Fibroblast of lung (primary cell): ENCODE measurements at regions not wholly inside any gene's neighbourhood (a gene's known extent, or its start where the extent isn't known, plus 50 kb on each side); places are given as distances from the start of the nearest gene placed in this dataset.
A peak's percentile ranks its signal among the peaks of the same experiment; 100 is the strongest.

Experiments
- DNase-seq, 2 donors: peaks; one replicate each; pipeline versions ENCODE4 v3.0.0 to v3.0.0-alpha.2; 2010; ENCODE audit warnings: low read depth in 2 of 2
- H2AFZ ChIP-seq: 2 replicates; pipeline ENCODE4 v1.5.1; 2012; ENCODE audit warnings: low read length, control low read depth, inconsistent platforms
- H3K27ac ChIP-seq: 2 replicates; pipeline ENCODE4 v1.5.1; 2011; ENCODE audit warnings: low read length, control low read depth; ENCODE audit not compliant: insufficient read depth
- H3K27me3 ChIP-seq: 2 replicates; pipeline ENCODE4 v1.5.1; 2011; ENCODE audit warnings: mild to moderate bottlenecking, low read length; ENCODE audit not compliant: control insufficient read depth, insufficient read depth
- H3K36me3 ChIP-seq: 2 replicates; pipeline ENCODE4 v1.5.1; 2011; ENCODE audit warnings: low read length; ENCODE audit not compliant: control insufficient read depth, insufficient read depth
- H3K4me1 ChIP-seq: 2 replicates; pipeline ENCODE4 v1.5.1; 2011; ENCODE audit warnings: low read length; ENCODE audit not compliant: control insufficient read depth, insufficient read depth; ENCODE audit errors: extremely low read depth
- H3K4me2 ChIP-seq: 2 replicates; pipeline ENCODE4 v1.5.1; 2011; ENCODE audit warnings: low read length, control low read depth; ENCODE audit not compliant: insufficient read depth; ENCODE audit errors: extremely low read depth
- H3K4me3 ChIP-seq, 4 experiments: fragments of 200-600 bp in 1 of 4; sonication (generic) in 1 of 4; replicated peaks in 1 of 4; 2 replicates each; pipeline ENCODE4 v1.5.1; 2011 to 2016; ENCODE audit warnings: low read length in 4 of 4, low read depth in 3 of 4, mild to moderate bottlenecking in 3 of 4, control low read depth in 2 of 4, inconsistent platforms in 1 of 4, mixed read lengths in 1 of 4; ENCODE audit not compliant: insufficient read depth in 1 of 4; ENCODE audit errors: control extremely low read depth in 1 of 4
- H3K79me2 ChIP-seq: 2 replicates; pipeline ENCODE4 v1.5.1; 2012; ENCODE audit warnings: mild to moderate bottlenecking, low read length, inconsistent platforms; ENCODE audit not compliant: control insufficient read depth, insufficient read depth
- H3K9ac ChIP-seq: 2 replicates; pipeline ENCODE4 v1.5.1; 2011; ENCODE audit warnings: mild to moderate bottlenecking, low read length, control low read depth; ENCODE audit not compliant: insufficient read depth
- H3K9me3 ChIP-seq: 2 replicates; pipeline ENCODE4 v1.5.1; 2012; ENCODE audit warnings: low read depth, low read length; ENCODE audit not compliant: control insufficient read depth, insufficient read depth
- H4K20me1 ChIP-seq: 2 replicates; pipeline ENCODE4 v1.5.1; 2011; ENCODE audit warnings: low read length; ENCODE audit not compliant: control insufficient read depth, insufficient read depth; ENCODE audit errors: extremely low read depth
- EZH2 ChIP-seq: IDR thresholded peaks from 2 replicates; pipeline ENCODE4 v1.5.1; 2012; ENCODE audit warnings: low read length, control low read depth, mild to moderate bottlenecking; ENCODE audit errors: missing control alignments
- TF ChIP-seq, protein P1 (sequence below), 2 donors: IDR thresholded peaks in 1 of 2; conservative IDR thresholded peaks in 1 of 2; 1 replicate in 1 of 2; 2 replicates in 1 of 2; pipeline ENCODE4 v1.5.1; 2011 to 2012; ENCODE audit warnings: low read length in 2 of 2, control low read depth in 1 of 2, inconsistent platforms in 1 of 2, low read depth in 1 of 2, mild to moderate bottlenecking in 1 of 2

DNA sequence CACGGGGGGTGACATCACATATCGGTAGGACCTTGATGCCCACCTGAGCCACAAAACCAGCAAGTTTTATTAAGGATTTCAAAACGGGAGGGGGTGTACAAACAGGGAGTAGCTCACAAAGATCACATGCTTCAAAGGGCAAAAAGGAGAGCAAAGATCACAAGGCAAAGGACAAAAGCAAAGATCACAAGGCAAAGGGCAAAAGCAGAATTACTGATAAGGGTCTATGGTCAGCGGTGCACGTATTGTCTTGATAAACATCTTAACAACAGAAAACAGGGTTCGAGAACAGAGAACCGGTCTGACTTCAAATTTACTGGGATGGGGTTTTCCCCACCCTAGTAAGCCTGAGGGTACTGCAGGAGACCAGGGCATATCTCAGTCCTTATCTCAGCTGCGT is 143.5 kb upstream of the LPP start:
- Histone ChIP-seq H4K20me1 (no peaks in the 10 kb centered on the region), H3K4me2 (no peak overlapping the region), H3K36me3 (no peaks in the 10 kb centered on the region), H2AFZ (no peak overlapping the region), H3K27me3 (no peaks in the 10 kb centered on the region), H3K9me3 (no peaks in the 10 kb centered on the region), H3K79me2 (no peaks in the 10 kb centered on the region), H3K9ac (no peak overlapping the region), H3K4me1 (no peaks in the 10 kb centered on the region), H3K27ac (no peak overlapping the region), H3K4me3 (no peak overlapping the region)
- no peak for DNase-seq
- TF ChIP-seq EZH2: no peak
- TF ChIP-seq, protein P1, sequence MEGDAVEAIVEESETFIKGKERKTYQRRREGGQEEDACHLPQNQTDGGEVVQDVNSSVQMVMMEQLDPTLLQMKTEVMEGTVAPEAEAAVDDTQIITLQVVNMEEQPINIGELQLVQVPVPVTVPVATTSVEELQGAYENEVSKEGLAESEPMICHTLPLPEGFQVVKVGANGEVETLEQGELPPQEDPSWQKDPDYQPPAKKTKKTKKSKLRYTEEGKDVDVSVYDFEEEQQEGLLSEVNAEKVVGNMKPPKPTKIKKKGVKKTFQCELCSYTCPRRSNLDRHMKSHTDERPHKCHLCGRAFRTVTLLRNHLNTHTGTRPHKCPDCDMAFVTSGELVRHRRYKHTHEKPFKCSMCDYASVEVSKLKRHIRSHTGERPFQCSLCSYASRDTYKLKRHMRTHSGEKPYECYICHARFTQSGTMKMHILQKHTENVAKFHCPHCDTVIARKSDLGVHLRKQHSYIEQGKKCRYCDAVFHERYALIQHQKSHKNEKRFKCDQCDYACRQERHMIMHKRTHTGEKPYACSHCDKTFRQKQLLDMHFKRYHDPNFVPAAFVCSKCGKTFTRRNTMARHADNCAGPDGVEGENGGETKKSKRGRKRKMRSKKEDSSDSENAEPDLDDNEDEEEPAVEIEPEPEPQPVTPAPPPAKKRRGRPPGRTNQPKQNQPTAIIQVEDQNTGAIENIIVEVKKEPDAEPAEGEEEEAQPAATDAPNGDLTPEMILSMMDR (conservative IDR thresholded peaks at IDR 0.05 in 1 of 2, IDR thresholded peaks at IDR 0.05 in 1 of 2; ENCODE audit: low read depth in 1 of 2, low read length in 2 of 2): no peak

GRCh38 chr3:188019727-188020126 is 134.2 kb upstream of the LPP start:
- Histone ChIP-seq H3K9ac (no peak overlapping the region), H3K4me3 (no peak overlapping the region), H3K4me2 (no peak overlapping the region), H2AFZ (no peak overlapping the region), H3K27ac (no peak overlapping the region), H3K79me2 (no peaks in the 10 kb centered on the region), H3K36me3 (no peaks in the 10 kb centered on the region), H3K27me3 (no peaks in the 10 kb centered on the region), H3K4me1 (peaks cover 2% of the 10 kb centered on the region), H3K9me3 (no peaks in the 10 kb centered on the region), H4K20me1 (no peaks in the 10 kb centered on the region)
- no peak for DNase-seq
- TF ChIP-seq, protein P1 (conservative IDR thresholded peaks at IDR 0.05 in 1 of 2, IDR thresholded peaks at IDR 0.05 in 1 of 2; ENCODE audit: low read depth in 1 of 2, low read length in 2 of 2): no peak
- TF ChIP-seq EZH2: no peak

DNA sequence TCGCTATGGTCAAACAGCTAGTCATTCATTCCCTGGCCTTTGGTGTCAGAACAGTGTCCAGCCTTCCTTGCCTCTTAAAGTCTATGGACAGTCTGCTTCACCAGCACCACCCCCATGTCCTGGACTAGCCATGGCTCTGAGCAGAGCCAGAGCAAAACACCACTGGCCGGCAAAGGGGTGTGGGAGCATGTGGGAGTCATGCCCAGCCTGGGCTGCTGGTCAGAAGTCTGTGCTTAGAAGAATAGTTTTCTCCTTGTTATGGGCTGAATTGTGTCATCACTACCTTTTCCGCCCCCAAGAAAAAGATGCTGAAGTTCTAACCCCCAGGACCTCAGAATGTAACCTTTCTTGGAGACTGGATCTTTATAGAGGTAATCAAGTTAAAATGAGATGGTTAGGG is 132.9 kb upstream of the LPP start:
- H3K9me3 ChIP-seq: no peaks in the 10 kb centered on the region
- H3K79me2 ChIP-seq: no peaks in the 10 kb centered on the region
- peak in 1 of 2 donors; percentile 53 for DNase-seq
- no peak overlapping the region for H2AFZ ChIP-seq
- no peaks in the 10 kb centered on the region for H3K36me3 ChIP-seq
- no peak overlapping the region for H3K27ac ChIP-seq
- no peak overlapping the region for H3K4me2 ChIP-seq
- H3K4me3 ChIP-seq: no peak overlapping the region
- TF ChIP-seq, protein P1 (conservative IDR thresholded peaks at IDR 0.05 in 1 of 2, IDR thresholded peaks at IDR 0.05 in 1 of 2; ENCODE audit: low read depth in 1 of 2, low read length in 2 of 2): no peak
- no peak for TF ChIP-seq EZH2
- peaks cover 2% of the 10 kb centered on the region for H3K4me1 ChIP-seq
- no peaks in the 10 kb centered on the region for H3K27me3 ChIP-seq
- H3K9ac ChIP-seq: no peak overlapping the region
- H4K20me1 ChIP-seq: no peaks in the 10 kb centered on the region
